ENCODE measurements at regions not wholly inside any gene's neighbourhood (a gene's known extent, or its start where the extent isn't known, plus 50 kb on each side); places are given as distances from the start of the nearest gene placed in this dataset.

GRCh38 chr15:31483986-31484951 lies 157.6 kb downstream of the KLF13 start:
- no peak for TF ChIP-seq CTCF (IDR thresholded peaks at IDR 0.05)
- TF ChIP-seq POLR2A (IDR thresholded peaks at IDR 0.05), result no peak

Data from right lobe of liver (tissue), 4 donors.